Mesenchymal stem cell (in vitro differentiated cells and primary cell): ENCODE measurements at regions not wholly inside any gene's neighbourhood (a gene's known extent, or its start where the extent isn't known, plus 50 kb on each side); places are given as distances from the start of the nearest gene placed in this dataset.

ENCODE experiments used
- DNase-seq: peaks from one replicate; pipeline ENCODE4 v3.0.0-alpha.2; 2013
- H2AFZ ChIP-seq: one replicate; pipeline ENCODE4 v1.6.1; 2013; ENCODE audit warnings: low read depth, mild to moderate bottlenecking, control low read depth, inconsistent platforms, low read length, moderate library complexity
- H2AK5ac ChIP-seq: 2 replicates; pipeline ENCODE4 v1.6.1; 2013; ENCODE audit warnings: low read length, moderate library complexity, mild to moderate bottlenecking, inconsistent platforms; ENCODE audit not compliant: severe bottlenecking
- H2BK120ac ChIP-seq: one replicate; pipeline ENCODE4 v1.6.1; 2013; ENCODE audit warnings: low read depth, mild to moderate bottlenecking, inconsistent platforms, low read length, moderate library complexity
- H2BK12ac ChIP-seq, 2 experiments: one replicate each; pipeline ENCODE4 v1.6.1; 2013; ENCODE audit warnings: inconsistent platforms in 2 of 2, low read length in 2 of 2, mild to moderate bottlenecking in 2 of 2, moderate library complexity in 2 of 2, control low read depth in 1 of 2
- H2BK15ac ChIP-seq: one replicate; pipeline ENCODE4 v1.6.1; 2013; ENCODE audit warnings: mild to moderate bottlenecking, low read depth, inconsistent platforms; ENCODE audit not compliant: poor library complexity, severe bottlenecking
- H2BK5ac ChIP-seq: 2 replicates; pipeline ENCODE4 v1.6.1; 2013; ENCODE audit warnings: low read depth, mild to moderate bottlenecking, low read length, control low read depth, inconsistent platforms; ENCODE audit not compliant: poor library complexity, severe bottlenecking
- H3K14ac ChIP-seq, 2 experiments: one replicate each; pipeline ENCODE4 v1.6.1; 2013; ENCODE audit warnings: inconsistent platforms in 2 of 2, low read length in 2 of 2, control low read depth in 1 of 2, mild to moderate bottlenecking in 1 of 2, moderate library complexity in 1 of 2
- H3K18ac ChIP-seq, 2 experiments: one replicate each; pipeline ENCODE4 v1.6.1; 2013; ENCODE audit warnings: inconsistent platforms in 2 of 2, low read length in 2 of 2, control low read depth in 1 of 2, low read depth in 1 of 2, mild to moderate bottlenecking in 1 of 2
- H3K23ac ChIP-seq, 2 experiments: one replicate each; pipeline ENCODE4 v1.6.1; 2013; ENCODE audit warnings: inconsistent platforms in 2 of 2, low read length in 2 of 2, mild to moderate bottlenecking in 2 of 2, moderate library complexity in 2 of 2, control low read depth in 1 of 2
- H3K27ac ChIP-seq: 2 replicates; pipeline ENCODE4 v1.5.1; 2013; ENCODE audit warnings: mild to moderate bottlenecking, moderate library complexity, low read length, control low read depth, inconsistent platforms; ENCODE audit not compliant: poor library complexity, severe bottlenecking
- H3K27me3 ChIP-seq, 2 experiments: 2 replicates each; pipeline versions ENCODE4 v1.6.1 to v1.7.0; 2013; ENCODE audit warnings: low read length in 2 of 2, mild to moderate bottlenecking in 2 of 2, moderate library complexity in 2 of 2, control low read depth in 1 of 2, inconsistent platforms in 1 of 2; ENCODE audit not compliant: control insufficient read depth in 1 of 2, insufficient read depth in 1 of 2
- H3K36me3 ChIP-seq, 2 experiments: 2 replicates each; pipeline versions ENCODE4 v1.6.1 to v1.7.0; 2013; ENCODE audit warnings: low read length in 2 of 2, control low read depth in 1 of 2, inconsistent platforms in 1 of 2, low read depth in 1 of 2, mild to moderate bottlenecking in 1 of 2; ENCODE audit not compliant: insufficient read depth in 2 of 2, control insufficient read depth in 1 of 2
- H3K4ac ChIP-seq, 2 experiments: one replicate each; pipeline ENCODE4 v1.6.1; 2013; ENCODE audit warnings: inconsistent platforms in 2 of 2, low read length in 2 of 2, mild to moderate bottlenecking in 2 of 2, moderate library complexity in 2 of 2, control low read depth in 1 of 2, low read depth in 1 of 2
- H3K4me1 ChIP-seq: 2 replicates; pipeline ENCODE4 v1.6.1; 2013; ENCODE audit warnings: low read depth, low read length, control low read depth; ENCODE audit not compliant: control insufficient read depth, insufficient read depth
- H3K4me2 ChIP-seq: 2 replicates; pipeline ENCODE4 v1.6.1; 2013; ENCODE audit warnings: low read length, mild to moderate bottlenecking, inconsistent platforms; ENCODE audit not compliant: poor library complexity, severe bottlenecking
- H3K4me3 ChIP-seq, 2 experiments: 2 replicates each; pipeline versions ENCODE4 v1.5.1 to v1.7.0; 2013; ENCODE audit warnings: low read length in 2 of 2, mild to moderate bottlenecking in 2 of 2, control low read depth in 1 of 2, low read depth in 1 of 2; ENCODE audit not compliant: insufficient read depth in 1 of 2
- H3K79me1 ChIP-seq: replicated peaks from 2 replicates; pipeline ENCODE4 v1.6.1; 2013; ENCODE audit warnings: mild to moderate bottlenecking, control low read depth, low read length, inconsistent platforms; ENCODE audit not compliant: poor library complexity, severe bottlenecking
- H3K9ac ChIP-seq: 2 replicates; pipeline ENCODE4 v1.7.0; 2013; ENCODE audit warnings: mild to moderate bottlenecking, low read length, moderate library complexity
- H3K9me3 ChIP-seq: 2 replicates; pipeline ENCODE4 v1.7.0; 2013; ENCODE audit warnings: mild to moderate bottlenecking, low read length; ENCODE audit not compliant: control insufficient read depth
- H4K8ac ChIP-seq: one replicate; pipeline ENCODE4 v1.6.1; 2013; ENCODE audit warnings: inconsistent platforms, mild to moderate bottlenecking, low read length, moderate library complexity
- H4K91ac ChIP-seq: one replicate; pipeline ENCODE4 v1.6.1; 2013; ENCODE audit warnings: mild to moderate bottlenecking, low read length, inconsistent platforms
- WGBS: methylation state at CpG from one replicate; pipeline ENCODE4 v1.1.7; 2013; ENCODE audit warnings: mixed read lengths; 5-methylcytosine and 5-hydroxymethylcytosine counted together

GRCh38 chr21:35871906-35872305 lies 188.4 kb downstream of the SETD4 start:
- Histone ChIP-seq H3K27ac (no peak overlapping the region), H2BK5ac (no peak overlapping the region), H3K9me3 (peaks cover 6% of the 10 kb centered on the region), H3K79me1 (no peaks in the 10 kb centered on the region), H3K36me3 (no peaks in the 10 kb centered on the region), H3K27me3 (peaks cover 0 to 34% of the 10 kb centered on the region in 2 experiments), H4K91ac (no peak overlapping the region), H3K18ac (no peak overlapping the region), H3K4me1 (no peaks in the 10 kb centered on the region), H3K4ac (no peak overlapping the region), H3K23ac (no peak overlapping the region), H3K4me3 (no peak overlapping the region), H3K4me2 (no peak overlapping the region), H2BK120ac (no peak overlapping the region), H3K14ac (no peak overlapping the region), H3K9ac (no peak overlapping the region), H2AK5ac (no peak overlapping the region), H2BK12ac (no peak overlapping the region), H2AFZ (no peak overlapping the region), H2BK15ac (no peak overlapping the region), H4K8ac (no peak overlapping the region)
- no peak for DNase-seq
- 86% methylated on average over 2 of the region's 2 CpGs for WGBS

- Histone ChIP-seq H2AK5ac (no peak overlapping the region), H3K9me3 (peaks cover 6% of the 10 kb centered on the region), H3K27ac (no peak overlapping the region), H2BK12ac (no peak overlapping the region), H3K4me1 (no peaks in the 10 kb centered on the region), H3K14ac (no peak overlapping the region), H3K4ac (no peak overlapping the region), H3K9ac (no peak overlapping the region), H3K4me2 (no peak overlapping the region), H3K27me3 (peaks cover 0 to 24% of the 10 kb centered on the region in 2 experiments), H3K36me3 (no peaks in the 10 kb centered on the region), H4K8ac (no peak overlapping the region), H2BK15ac (no peak overlapping the region), H2BK5ac (no peak overlapping the region), H4K91ac (no peak overlapping the region), H3K18ac (no peak overlapping the region), H3K4me3 (no peak overlapping the region), H3K79me1 (no peaks in the 10 kb centered on the region), H2AFZ (no peak overlapping the region), H2BK120ac (no peak overlapping the region), H3K23ac (no peak overlapping the region)
- DNase-seq = no peak
Observed at GRCh38 chr21:35868869-35869223, 191.5 kb downstream of the SETD4 start.

GRCh38 chr21:35868005-35868868 lies 192.1 kb downstream of the SETD4 start:
- Histone ChIP-seq H3K27me3 (peaks cover 0 to 19% of the 10 kb centered on the region in 2 experiments), H3K27ac (no peak overlapping the region), H2AFZ (no peak overlapping the region), H2BK5ac (no peak overlapping the region), H3K4me3 (no peak overlapping the region), H3K36me3 (no peaks in the 10 kb centered on the region), H3K18ac (no peak overlapping the region), H3K9ac (no peak overlapping the region), H4K91ac (no peak overlapping the region), H3K4me1 (no peaks in the 10 kb centered on the region), H3K4me2 (no peak overlapping the region), H2AK5ac (no peak overlapping the region), H3K79me1 (no peaks in the 10 kb centered on the region), H4K8ac (no peak overlapping the region), H2BK120ac (no peak overlapping the region), H3K23ac (no peak overlapping the region), H3K14ac (no peak overlapping the region), H3K4ac (no peak overlapping the region), H2BK12ac (no peak overlapping the region), H2BK15ac (no peak overlapping the region), H3K9me3 (peaks cover 6% of the 10 kb centered on the region)
- 86% methylated on average over 8 of the region's 10 CpGs for WGBS
- no peak for DNase-seq

GRCh38 chr21:35864039-35864438 lies 196.3 kb downstream of the SETD4 start:
- Histone ChIP-seq H3K14ac (no peak overlapping the region), H3K4ac (no peak overlapping the region), H3K23ac (no peak overlapping the region), H4K91ac (no peak overlapping the region), H3K27me3 (peaks cover 0 to 27% of the 10 kb centered on the region in 2 experiments), H3K4me1 (no peaks in the 10 kb centered on the region), H4K8ac (no peak overlapping the region), H2BK120ac (no peak overlapping the region), H3K9ac (no peak overlapping the region), H3K36me3 (no peaks in the 10 kb centered on the region), H3K4me3 (no peak overlapping the region), H2BK12ac (no peak overlapping the region), H2BK15ac (no peak overlapping the region), H3K79me1 (no peaks in the 10 kb centered on the region), H2AK5ac (no peak overlapping the region), H3K9me3 (peaks cover 5% of the 10 kb centered on the region), H3K27ac (no peak overlapping the region), H2AFZ (no peak overlapping the region), H2BK5ac (no peak overlapping the region), H3K18ac (no peak overlapping the region), H3K4me2 (no peak overlapping the region)
- no peak for DNase-seq
- 60% methylated on average over 2 of the region's 4 CpGs for WGBS
